ENCODE measurements at regions not wholly inside any gene's neighbourhood (a gene's known extent, or its start where the extent isn't known, plus 50 kb on each side); places are given as distances from the start of the nearest gene placed in this dataset.

DNA sequence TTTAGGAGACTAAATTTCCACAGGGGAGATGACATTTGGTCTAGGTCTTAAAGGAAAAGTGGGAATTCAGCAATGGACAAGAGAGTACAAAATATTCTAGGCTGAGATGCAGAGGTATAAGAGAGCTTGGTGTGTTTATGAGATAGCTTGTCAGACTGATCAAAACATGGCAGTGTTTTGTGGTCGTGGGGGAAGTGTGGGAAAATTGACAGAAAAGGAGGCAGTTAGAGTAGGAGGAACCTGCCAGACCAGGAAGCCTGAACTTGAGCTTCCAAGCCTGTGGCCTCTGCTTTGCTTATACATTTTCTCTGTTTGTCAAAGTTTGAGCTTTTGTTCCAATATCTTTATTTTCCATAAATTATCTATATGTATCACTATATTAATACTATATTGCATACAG lies 69.5 kb upstream of the MAP3K7 start:
- H3K27ac ChIP-seq (ENCODE audit: low read depth, low read length, poor library complexity, severe bottlenecking) = no peak overlapping the region
- no peaks in the 10 kb centered on the region for H3K36me3 ChIP-seq (ENCODE audit: insufficient read depth, low read length, poor library complexity, severe bottlenecking)
- H3K4me3 ChIP-seq (ENCODE audit: low read depth, low read length, poor library complexity, severe bottlenecking) = no peak overlapping the region
- no peaks in the 10 kb centered on the region for H3K9me3 ChIP-seq (ENCODE audit: low read depth, low read length, poor library complexity, severe bottlenecking)
- ChIA-PET POLR2A (ENCODE audit: low non-redundant PET) (no interaction called here), CTCF (no interaction called here)
- no TSS peak for BruUV-seq (replicated peaks)
- intact Hi-C loops (cut with micrococcal nuclease; ENCODE audit: unreplicated experiment) = no loop called here
- no peaks in the 10 kb centered on the region for H3K4me1 ChIP-seq (ENCODE audit: insufficient read depth, low read length, poor library complexity, severe bottlenecking)
- DNase-seq (ENCODE audit: low spot score) = no peak
- TF ChIP-seq, protein P1, sequence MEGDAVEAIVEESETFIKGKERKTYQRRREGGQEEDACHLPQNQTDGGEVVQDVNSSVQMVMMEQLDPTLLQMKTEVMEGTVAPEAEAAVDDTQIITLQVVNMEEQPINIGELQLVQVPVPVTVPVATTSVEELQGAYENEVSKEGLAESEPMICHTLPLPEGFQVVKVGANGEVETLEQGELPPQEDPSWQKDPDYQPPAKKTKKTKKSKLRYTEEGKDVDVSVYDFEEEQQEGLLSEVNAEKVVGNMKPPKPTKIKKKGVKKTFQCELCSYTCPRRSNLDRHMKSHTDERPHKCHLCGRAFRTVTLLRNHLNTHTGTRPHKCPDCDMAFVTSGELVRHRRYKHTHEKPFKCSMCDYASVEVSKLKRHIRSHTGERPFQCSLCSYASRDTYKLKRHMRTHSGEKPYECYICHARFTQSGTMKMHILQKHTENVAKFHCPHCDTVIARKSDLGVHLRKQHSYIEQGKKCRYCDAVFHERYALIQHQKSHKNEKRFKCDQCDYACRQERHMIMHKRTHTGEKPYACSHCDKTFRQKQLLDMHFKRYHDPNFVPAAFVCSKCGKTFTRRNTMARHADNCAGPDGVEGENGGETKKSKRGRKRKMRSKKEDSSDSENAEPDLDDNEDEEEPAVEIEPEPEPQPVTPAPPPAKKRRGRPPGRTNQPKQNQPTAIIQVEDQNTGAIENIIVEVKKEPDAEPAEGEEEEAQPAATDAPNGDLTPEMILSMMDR (conservative IDR thresholded peaks at IDR 0.05; ENCODE audit: low read depth, low read length) = no peak
- no peak for TF ChIP-seq EZH2 (IDR thresholded peaks at IDR 0.05; ENCODE audit: borderline replicate concordance, low read depth, low read length, poor library complexity, severe bottlenecking)
- peaks cover 11% of the 10 kb centered on the region for H3K27me3 ChIP-seq (replicated peaks; ENCODE audit: insufficient read depth, low read depth, low read length, poor library complexity)

DNA sequence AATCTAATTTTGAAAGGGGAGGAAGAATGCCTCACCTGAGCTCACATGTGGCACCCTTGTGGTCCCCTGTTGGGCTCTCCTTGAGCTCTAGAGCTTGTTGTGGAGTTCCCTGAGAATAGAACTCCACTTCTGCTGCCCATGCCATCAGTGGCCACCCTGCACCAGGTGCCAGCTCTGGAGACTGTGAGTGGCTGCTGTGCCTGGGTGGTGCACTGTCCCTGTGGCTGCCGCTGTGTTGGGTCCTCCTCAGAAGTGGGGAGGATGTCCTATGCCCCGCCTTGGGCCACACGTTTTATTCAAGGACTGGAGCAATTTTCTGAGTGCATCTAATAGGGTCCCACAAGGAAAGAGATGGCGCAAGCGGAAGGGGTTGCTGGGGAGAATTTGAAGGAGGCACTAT lies 67.9 kb upstream of the MAP3K7 start:
- no peak for DNase-seq (ENCODE audit: low spot score)
- no peaks in the 10 kb centered on the region for H3K36me3 ChIP-seq (ENCODE audit: insufficient read depth, low read length, poor library complexity, severe bottlenecking)
- intact Hi-C loops (cut with micrococcal nuclease; ENCODE audit: unreplicated experiment) = no loop called here
- no TSS peak for BruUV-seq (replicated peaks)
- peaks cover 11% of the 10 kb centered on the region for H3K27me3 ChIP-seq (replicated peaks; ENCODE audit: insufficient read depth, low read depth, low read length, poor library complexity)
- H3K4me1 ChIP-seq (ENCODE audit: insufficient read depth, low read length, poor library complexity, severe bottlenecking) = no peaks in the 10 kb centered on the region
- POLR2A ChIA-PET (ENCODE audit: low non-redundant PET) = no interaction called here
- H3K9me3 ChIP-seq (ENCODE audit: low read depth, low read length, poor library complexity, severe bottlenecking) = no peaks in the 10 kb centered on the region
- CTCF ChIA-PET = interaction anchor here (0.7 kb wide), 1 partner anchor 59 kb away, joined by 3 read pairs; no protein-coding TSS in a partner anchor
- H3K27ac ChIP-seq (ENCODE audit: low read depth, low read length, poor library complexity, severe bottlenecking) = no peak overlapping the region
- TF ChIP-seq, protein P1 (conservative IDR thresholded peaks at IDR 0.05; ENCODE audit: low read depth, low read length) = no peak
- no peak for TF ChIP-seq EZH2 (IDR thresholded peaks at IDR 0.05; ENCODE audit: borderline replicate concordance, low read depth, low read length, poor library complexity, severe bottlenecking)
- H3K4me3 ChIP-seq (ENCODE audit: low read depth, low read length, poor library complexity, severe bottlenecking) = no peak overlapping the region

DNA sequence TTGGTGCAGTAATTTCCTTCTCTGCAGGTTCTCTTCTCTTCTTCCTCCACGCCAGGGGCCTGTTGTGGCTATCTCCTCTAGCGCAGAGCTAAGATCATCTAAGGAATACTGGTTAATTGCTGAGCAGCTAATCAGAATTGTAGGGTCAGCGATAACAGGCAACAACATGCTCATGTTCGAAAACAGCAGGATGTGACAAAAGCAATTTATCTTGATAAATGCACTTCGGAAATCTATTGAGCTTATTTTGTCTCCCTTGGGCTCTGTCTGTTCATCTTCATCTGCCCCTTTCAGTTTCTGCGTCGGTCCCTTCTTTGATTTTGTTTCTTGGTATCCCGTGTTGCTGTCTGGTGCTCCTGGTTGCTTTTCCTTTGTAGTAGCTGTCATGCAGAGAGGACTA lies 67.3 kb upstream of the MAP3K7 start:
- Histone ChIP-seq H3K9me3 (ENCODE audit: low read depth, low read length, poor library complexity, severe bottlenecking) (no peaks in the 10 kb centered on the region), H3K4me3 (ENCODE audit: low read depth, low read length, poor library complexity, severe bottlenecking) (no peak overlapping the region), H3K27me3 (replicated peaks; ENCODE audit: insufficient read depth, low read depth, low read length, poor library complexity) (peaks cover 11% of the 10 kb centered on the region), H3K4me1 (ENCODE audit: insufficient read depth, low read length, poor library complexity, severe bottlenecking) (no peaks in the 10 kb centered on the region), H3K36me3 (ENCODE audit: insufficient read depth, low read length, poor library complexity, severe bottlenecking) (no peaks in the 10 kb centered on the region), H3K27ac (ENCODE audit: low read depth, low read length, poor library complexity, severe bottlenecking) (no peak overlapping the region)
- DNase-seq (ENCODE audit: low spot score) = peak; percentile 15
- intact Hi-C loops (cut with micrococcal nuclease; ENCODE audit: unreplicated experiment) = no loop called here
- ChIA-PET CTCF (interaction anchor here (0.7 kb wide), 1 partner anchor 59 kb away, joined by 3 read pairs; no protein-coding TSS in a partner anchor), POLR2A (ENCODE audit: low non-redundant PET) (no interaction called here)
- BruUV-seq (replicated peaks) = no TSS peak
- TF ChIP-seq, protein P1 (conservative IDR thresholded peaks at IDR 0.05; ENCODE audit: low read depth, low read length) = no peak
- no peak for TF ChIP-seq EZH2 (IDR thresholded peaks at IDR 0.05; ENCODE audit: borderline replicate concordance, low read depth, low read length, poor library complexity, severe bottlenecking)

All from A673 (cell line).